Heart left ventricle (tissue), 16 donors: ENCODE measurements at regions not wholly inside any gene's neighbourhood (a gene's known extent, or its start where the extent isn't known, plus 50 kb on each side); places are given as distances from the start of the nearest gene placed in this dataset.

ENCODE experiments used
- ATAC-seq, 4 donors: fragments of 200-7000 bp; cut with Tn5 transposase; one replicate each; pipeline ENCODE4 v1.9.1; 2020 to 2022; ENCODE audit warnings: moderate library complexity in 4 of 4, mild to moderate bottlenecking in 3 of 4, moderate number of reproducible peaks in 1 of 4
- DNase-seq, 5 donors: peaks; one replicate each; pipeline ENCODE4 v3.0.0-alpha.2; 2020
- H3K27ac ChIP-seq, 12 donors: fragments of 200-600 bp; sonication (generic) in 4 of 12; one replicate each; pipeline versions ENCODE4 v1.5.0 to v1.8.0; 2016 to 2022; ENCODE audit warnings: mild to moderate bottlenecking in 2 of 12
- H3K27me3 ChIP-seq, 9 donors: fragments of 200-600 bp; sonication (generic) in 2 of 9; one replicate each; pipeline versions ENCODE4 v1.5.1 to v1.8.0; 2016 to 2022; ENCODE audit warnings: mild to moderate bottlenecking in 3 of 9
- H3K36me3 ChIP-seq, 9 donors: fragments of 200-600 bp; sonication (generic) in 2 of 9; one replicate each; pipeline versions ENCODE4 v1.5.0 to v1.8.0; 2018 to 2022; ENCODE audit warnings: mild to moderate bottlenecking in 2 of 9
- H3K4me1 ChIP-seq, 12 donors: fragments of 200-600 bp; sonication (generic) in 4 of 12; one replicate each; pipeline versions ENCODE4 v1.5.0 to v1.8.0; 2016 to 2022; ENCODE audit warnings: mild to moderate bottlenecking in 3 of 12
- H3K4me3 ChIP-seq, 12 donors: fragments of 200-600 bp; sonication (generic) in 4 of 12; one replicate each; pipeline versions ENCODE4 v1.5.0 to v1.8.0; 2017 to 2022; ENCODE audit warnings: mild to moderate bottlenecking in 9 of 12, moderate library complexity in 4 of 12
- H3K9me3 ChIP-seq, 12 donors: fragments of 200-600 bp; sonication (generic) in 4 of 12; one replicate each; pipeline versions ENCODE4 v1.5.0 to v1.8.0; 2016 to 2022; ENCODE audit warnings: mild to moderate bottlenecking in 1 of 12
- CTCF ChIP-seq, 12 donors: fragments of 200-600 bp; sonication (generic) in 4 of 12; IDR thresholded peaks; one replicate each; pipeline versions ENCODE4 v1.5.0 to v1.8.0; 2018 to 2022; ENCODE audit warnings: antibody characterized with exemption in 12 of 12, mild to moderate bottlenecking in 5 of 12
- POLR2A ChIP-seq, 2 donors: fragments of 450-650 bp; IDR thresholded peaks; one replicate each; pipeline ENCODE4 v1.6.1; 2017; ENCODE audit warnings: antibody characterized with exemption in 2 of 2, mild to moderate bottlenecking in 2 of 2, moderate library complexity in 2 of 2
- whole genome bisulfite sequencing, 4 donors: extraction: QIAGEN DNeasy Blood & Tissue Kit in 2 of 4; methylation state at CpG; one replicate each; pipeline versions ENCODE4 v1.1.5 to v1.1.7; 2013 to 2018; 5-methylcytosine and 5-hydroxymethylcytosine counted together
- intact Hi-C, 10 donors: fragments of 100-400 bp; cut with DNase I; formaldehyde crosslinking; loops; one replicate each; pipeline versions ENCODE4 v1.11.1 to v1.14.2; 2022
- donor health status: ischemic (EF 13 %, LVEDD 7.1; RV severe dilation, severe dysfunction).
- donor health status: healthy with polysubstance abuse.
- donor health status: DM: no; HTN: yes; CAD: no.
- donor health status: DM: no; HTN: no; CAD: no.
- donor health status: ischemic (EF 25% LVEDD 6.9; RV normal size, moderate dysfunction).
- donor health status: ischemic (EF 25% LVEDD 5.7; RV mildly dilated, moderate dysfunction).
- donor health status: healthy.
- donor health status: DM: yes; HTN: yes; CAD: no.
- donor health status: ischemic (EF 35%, LVEDD 5.7; RV mildly dilated, moderate dysfunction).
- donor health status: nonischemic (EF 11% LVEDD 7.7; RV severe dilation, severe dysfunction).
- donor health status: DM: yes; HTN: yes; CAD: no.
- donor health status: PGD.
- donor health status: ischemic (EF 29% LVEDD 5.4; RV normal size, mild dysfunction).
- donor health status: nonischemic (EF 23%, LVEDD 6.1; RV moderate dilation, normal function).

GRCh38 chr2:126786765-126787164, 111.9 kb upstream of the TEX51 start:
- ATAC-seq (no peak), DNase-seq (no peak)
- Histone ChIP-seq H3K27me3 (peaks cover 0 to 20% (median 2%) of the 10 kb centered on the region in 9 donors), H3K36me3 (no peaks in the 10 kb centered on the region), H3K27ac (no peak overlapping the region), H3K9me3 (no peaks in the 10 kb centered on the region), H3K4me3 (no peak overlapping the region), H3K4me1 (no peaks in the 10 kb centered on the region)
- TF ChIP-seq POLR2A (IDR thresholded peaks at IDR 0.05) (no peak), CTCF (IDR thresholded peaks at IDR 0.05) (no peak)
- intact Hi-C loops, result loop anchor here in 1 of 10 donors (10.0 kb wide), 1 partner anchor 422 kb away; no protein-coding TSS in a partner anchor
- WGBS, 4 donors, result 95 to 97% (median 96%) methylated on average over 4 of the region's 4 CpGs

GRCh38 chr2:126787289-126787688, 111.4 kb upstream of the TEX51 start:
- no peaks in the 10 kb centered on the region for H3K9me3 ChIP-seq
- no peak overlapping the region for H3K27ac ChIP-seq
- H3K4me3 ChIP-seq, result no peak overlapping the region
- no peak for ATAC-seq
- TF ChIP-seq CTCF (IDR thresholded peaks at IDR 0.05) (no peak), POLR2A (IDR thresholded peaks at IDR 0.05) (no peak)
- H3K36me3 ChIP-seq, result no peaks in the 10 kb centered on the region
- H3K27me3 ChIP-seq, result peaks cover 0 to 25% (median 3%) of the 10 kb centered on the region in 9 donors
- WGBS, 4 donors, result 94 to 96% (median 96%) methylated on average over 3 to 4 of the region's 4 CpGs
- intact Hi-C loops, result loop anchor here in 1 of 10 donors (10.0 kb wide), 1 partner anchor 422 kb away; no protein-coding TSS in a partner anchor
- DNase-seq, result no peak
- H3K4me1 ChIP-seq, result no peaks in the 10 kb centered on the region

- Histone ChIP-seq H3K9me3 (no peaks in the 10 kb centered on the region), H3K27me3 (peaks cover 0 to 25% (median 6%) of the 10 kb centered on the region in 9 donors), H3K4me1 (no peaks in the 10 kb centered on the region), H3K27ac (no peak overlapping the region), H3K36me3 (no peaks in the 10 kb centered on the region), H3K4me3 (no peak overlapping the region)
- ATAC-seq (no peak), DNase-seq (no peak)
- intact Hi-C loops, result loop anchor here in 1 of 10 donors (10.0 kb wide), 1 partner anchor 423 kb away; no protein-coding TSS in a partner anchor
- TF ChIP-seq CTCF (IDR thresholded peaks at IDR 0.05) (no peak), POLR2A (IDR thresholded peaks at IDR 0.05) (no peak)
- WGBS, 4 donors, result 71 to 95% (median 80%) methylated on average over 4 of the region's 4 CpGs
These were observed 110.6 kb upstream of the TEX51 start for GRCh38 chr2:126788113-126788512.

GRCh38 chr2:126788652-126789051, 110.0 kb upstream of the TEX51 start:
- TF ChIP-seq POLR2A (IDR thresholded peaks at IDR 0.05) (no peak), CTCF (IDR thresholded peaks at IDR 0.05) (no peak)
- intact Hi-C loops, result loop anchor here in 1 of 10 donors (10.0 kb wide), 1 partner anchor 424 kb away; no protein-coding TSS in a partner anchor
- Histone ChIP-seq H3K27ac (no peak overlapping the region), H3K9me3 (no peaks in the 10 kb centered on the region), H3K36me3 (no peaks in the 10 kb centered on the region), H3K4me3 (no peak overlapping the region), H3K27me3 (peaks cover 0 to 25% (median 6%) of the 10 kb centered on the region in 9 donors), H3K4me1 (no peaks in the 10 kb centered on the region)
- WGBS, 4 donors, result 79 to 87% (median 81%) methylated on average over 4 of the region's 4 CpGs
- no peak for DNase-seq
- ATAC-seq, result no peak
